Fibroblast of pulmonary artery (primary cell): ENCODE measurements at regions not wholly inside any gene's neighbourhood (a gene's known extent, or its start where the extent isn't known, plus 50 kb on each side); places are given as distances from the start of the nearest gene placed in this dataset.
"Not testable (repeated sequence)": the region's sequence is repeated elsewhere in the genome, so short reads cannot be mapped to it uniquely, and the experiment has no call there.

Experiments
- DNase-seq: peaks from one replicate; pipeline ENCODE4 v3.0.0-alpha.2; 2010; ENCODE audit warnings: low read depth
- H3K4me3 ChIP-seq: replicated peaks from 2 replicates; pipeline ENCODE4 v1.5.1; 2011; ENCODE audit warnings: low read depth, mild to moderate bottlenecking, control low read depth, low read length, moderate library complexity
- CTCF ChIP-seq: IDR thresholded peaks from 2 replicates; pipeline ENCODE4 v1.5.1; 2011; ENCODE audit warnings: mild to moderate bottlenecking, control low read depth, low read length, inconsistent platforms; ENCODE audit errors: missing control alignments

- TF ChIP-seq CTCF, result no peak
- no peak overlapping the region for H3K4me3 ChIP-seq
- DNase-seq, result peak; percentile 69
Observed at GRCh38 chr1:219329578-219329977, 155.9 kb downstream of the LYPLAL1 start.

DNA sequence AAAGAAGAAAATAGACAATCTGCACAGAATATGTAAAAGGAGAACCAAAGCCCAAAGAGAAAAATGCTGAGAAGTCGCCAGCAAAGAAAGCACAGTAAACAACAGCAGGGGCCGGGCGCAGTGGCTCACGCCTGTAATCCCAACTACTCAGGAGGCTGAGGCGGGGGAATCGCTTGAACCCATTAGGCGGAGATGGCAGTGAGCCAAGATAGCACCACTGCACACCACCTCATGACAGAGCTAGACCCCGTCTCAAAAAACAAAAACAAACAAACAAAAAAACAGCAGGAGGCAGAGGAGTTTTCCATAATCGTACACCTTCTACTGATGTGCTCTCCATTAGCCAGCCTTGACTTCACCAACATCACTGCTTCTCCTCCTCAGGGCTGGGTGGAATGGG is 153.2 kb downstream of the LYPLAL1 start:
- no peak for DNase-seq
- no peak overlapping the region for H3K4me3 ChIP-seq
- no peak for TF ChIP-seq CTCF

GRCh38 chr1:219325368-219325742 is 151.7 kb downstream of the LYPLAL1 start:
- no peak for TF ChIP-seq CTCF
- no peak for DNase-seq

GRCh38 chr1:219324629-219325367 is 151.1 kb downstream of the LYPLAL1 start:
- no peak for TF ChIP-seq CTCF
- H3K4me3 ChIP-seq, result no peak overlapping the region
- peak; percentile 85 for DNase-seq

More at GRCh38 chr1:219325368-219325742, 151.7 kb downstream of the LYPLAL1 start:
- no peak overlapping the region for H3K4me3 ChIP-seq

GRCh38 chr1:219324171-219324570 is 150.5 kb downstream of the LYPLAL1 start:
- no peak for DNase-seq
- no peak for TF ChIP-seq CTCF
- no peak overlapping the region for H3K4me3 ChIP-seq

- no peak for DNase-seq
- H3K4me3 ChIP-seq, result no peak overlapping the region
- TF ChIP-seq CTCF, result no peak
Observed at GRCh38 chr1:219323426-219323825, 149.7 kb downstream of the LYPLAL1 start.

- peak; percentile 21 for DNase-seq
- no peak overlapping the region for H3K4me3 ChIP-seq
- no peak for TF ChIP-seq CTCF
Observed at GRCh38 chr1:219322766-219323165, 149.1 kb downstream of the LYPLAL1 start.

DNA sequence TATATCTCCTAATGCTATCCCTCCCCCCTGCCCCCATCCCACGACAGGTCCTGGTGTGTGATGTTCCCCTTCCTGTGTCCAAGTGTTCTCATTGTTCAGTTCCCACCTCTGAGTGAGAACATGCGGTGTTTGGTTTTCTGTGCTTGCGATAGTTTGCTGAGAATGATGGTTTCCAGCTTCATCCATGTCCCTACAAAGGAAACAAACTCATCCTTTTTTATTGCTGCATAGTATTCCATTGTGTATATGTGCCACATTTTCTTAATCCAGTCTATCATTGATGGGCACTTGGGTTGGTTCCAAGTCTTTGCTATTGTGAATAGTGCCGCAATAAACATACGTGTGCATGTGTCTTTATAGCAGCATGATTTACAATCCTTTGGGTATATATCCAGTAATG is 146.9 kb downstream of the LYPLAL1 start:
- H3K4me3 ChIP-seq, DNase-seq: not testable (repeated sequence)
